Activated CD4-positive, CD25-positive, alpha-beta regulatory T cell (primary cell): ENCODE measurements at regions not wholly inside any gene's neighbourhood (a gene's known extent, or its start where the extent isn't known, plus 50 kb on each side); places are given as distances from the start of the nearest gene placed in this dataset.
"Not testable (repeated sequence)": the region's sequence is repeated elsewhere in the genome, so short reads cannot be mapped to it uniquely, and the experiment has no call there.

ENCODE experiments used
- DNase-seq, 4 experiments: peaks; one replicate each; lab custom pipeline; 2025; lab: John Stamatoyannopoulos, UW

DNA sequence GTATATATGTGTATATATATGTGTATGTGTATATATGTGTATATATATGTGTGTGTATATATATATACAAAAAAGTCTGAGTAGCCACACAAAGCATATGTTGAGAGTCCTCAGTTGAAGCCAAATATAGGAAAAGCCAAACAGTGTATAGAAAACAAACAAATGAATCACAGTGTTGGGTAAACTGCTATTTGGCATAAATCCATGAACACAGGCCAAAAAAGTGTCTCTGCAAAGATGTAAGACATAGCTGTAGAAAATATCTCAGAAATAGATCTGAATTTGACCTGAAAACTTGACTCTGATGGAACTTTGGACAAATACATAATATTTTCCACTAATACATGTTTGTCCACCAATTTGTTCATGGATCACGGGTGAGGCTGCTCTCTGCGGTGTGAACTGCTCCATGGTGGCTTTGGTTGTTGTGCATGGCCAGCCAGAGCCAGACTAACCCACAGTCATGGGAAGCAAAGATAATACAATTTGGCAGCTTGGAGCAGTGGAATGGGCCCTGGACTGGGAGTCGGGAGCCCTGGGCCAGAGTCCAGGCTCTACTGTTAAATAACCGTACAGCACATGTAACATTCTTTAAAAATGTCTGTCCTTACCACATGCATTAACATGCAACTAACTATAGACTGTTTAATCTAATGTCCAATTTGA is 76.9 kb upstream of the EED start:
- DNase-seq, result no peak

DNA sequence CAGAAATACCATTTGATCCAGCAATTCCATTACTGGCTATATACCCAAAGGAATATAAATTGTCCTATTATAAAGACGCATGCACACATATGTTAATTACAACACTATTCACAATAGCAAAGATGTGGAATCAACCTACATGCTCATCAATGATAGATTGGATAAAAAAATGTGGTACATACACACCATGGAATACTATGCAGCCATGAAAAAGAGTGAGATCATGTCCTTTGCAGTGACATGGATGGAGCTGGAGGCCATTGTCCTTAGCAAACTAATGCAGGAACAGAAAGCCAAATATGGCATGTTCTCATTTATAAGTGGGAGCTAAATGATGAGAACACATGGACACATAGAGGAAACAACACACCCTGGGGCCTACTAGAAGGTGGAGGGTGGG is 78.3 kb upstream of the EED start:
- DNase-seq, result not testable (repeated sequence)

DNA sequence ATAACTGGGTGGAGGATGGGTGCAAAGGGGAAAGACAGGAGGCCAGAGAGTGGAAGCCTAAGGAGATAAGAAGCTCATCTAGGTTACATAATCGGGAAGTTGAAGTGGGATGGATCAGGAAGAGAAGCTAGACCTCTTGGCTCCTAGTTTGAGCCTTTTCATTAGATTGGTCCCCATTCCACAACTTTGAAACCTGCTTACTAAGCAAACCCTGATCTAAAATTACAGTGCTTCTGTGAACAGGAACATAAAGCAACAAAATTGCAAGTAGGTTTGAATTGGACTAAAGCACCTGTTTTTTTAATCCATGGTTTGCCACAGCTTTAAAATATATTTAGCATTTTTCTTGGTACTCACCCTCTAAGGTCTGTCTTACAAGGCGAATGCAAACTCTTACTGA is 80.4 kb upstream of the EED start:
- DNase-seq, result no peak

DNA sequence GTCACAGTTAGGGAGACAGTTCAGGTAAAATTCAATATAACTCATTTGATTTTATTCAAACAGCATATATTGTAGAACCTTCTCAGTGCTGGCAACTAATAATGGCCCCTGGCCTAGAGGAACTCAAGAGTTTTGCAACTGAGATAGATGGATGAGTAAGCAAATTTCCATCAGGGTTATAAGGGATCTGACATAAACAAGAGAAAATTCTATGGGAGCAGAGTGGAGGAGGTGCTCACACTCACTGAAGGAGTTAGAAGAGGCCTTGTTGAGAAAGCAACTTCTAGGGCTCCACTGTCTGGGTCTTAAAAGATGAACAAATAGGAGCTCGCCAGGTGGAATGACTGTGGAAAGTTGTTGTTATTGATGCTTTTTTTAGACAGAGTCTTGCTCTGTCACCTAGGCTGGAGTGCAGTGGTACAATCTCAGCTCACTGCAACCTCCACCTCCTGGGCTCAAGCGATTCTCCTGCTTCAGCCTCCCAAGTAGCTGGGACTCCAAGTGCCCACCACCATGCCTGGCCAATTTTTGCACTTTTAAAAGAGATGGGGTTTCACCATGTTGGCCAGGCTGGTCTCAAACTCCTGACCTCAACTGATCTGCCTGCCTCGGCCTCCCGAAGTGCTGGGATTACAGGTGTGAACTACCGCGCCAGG is 81.2 kb upstream of the EED start:
- DNase-seq, result not testable (repeated sequence)

DNA sequence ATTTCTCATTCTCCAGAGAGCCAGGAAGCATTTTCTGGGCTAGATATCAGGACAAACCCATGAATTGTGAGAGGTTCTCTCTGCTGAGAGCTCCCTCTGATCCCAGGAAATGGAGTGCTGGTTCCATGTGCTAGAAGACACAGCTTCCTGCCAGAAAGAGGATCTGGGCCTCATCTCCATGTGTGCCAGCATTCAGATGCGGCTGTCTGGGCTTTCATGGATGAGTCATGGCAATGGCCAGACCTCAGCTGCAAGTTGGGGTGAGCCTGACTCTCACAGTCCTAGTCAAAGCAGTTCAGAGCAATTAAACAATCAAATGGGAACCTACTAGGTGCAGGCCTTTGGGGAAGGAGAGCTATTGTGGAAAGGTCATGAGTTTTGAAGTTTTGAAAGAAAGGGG is 82.3 kb upstream of the EED start:
- DNase-seq, result no peak

DNA sequence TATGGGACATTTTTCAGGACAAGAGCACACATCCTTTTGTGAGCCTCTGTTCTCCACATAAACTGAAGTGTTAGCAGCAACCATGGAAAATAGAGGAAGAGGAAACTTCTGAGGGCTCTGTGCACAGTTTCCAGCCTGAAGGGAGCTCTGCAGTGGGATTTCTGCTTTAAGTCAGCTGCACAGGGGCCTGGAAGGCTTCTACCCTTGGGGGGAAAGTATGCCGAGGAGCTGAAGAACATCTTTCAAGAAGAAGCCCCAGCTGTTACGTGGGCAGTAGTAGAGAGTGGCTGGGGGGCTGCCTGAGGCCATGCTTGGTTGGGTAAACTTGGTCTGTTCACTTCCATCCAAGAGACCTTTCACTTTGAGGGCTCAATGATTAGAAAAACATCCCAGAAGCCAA is 82.7 kb upstream of the EED start:
- DNase-seq, result no peak

DNA sequence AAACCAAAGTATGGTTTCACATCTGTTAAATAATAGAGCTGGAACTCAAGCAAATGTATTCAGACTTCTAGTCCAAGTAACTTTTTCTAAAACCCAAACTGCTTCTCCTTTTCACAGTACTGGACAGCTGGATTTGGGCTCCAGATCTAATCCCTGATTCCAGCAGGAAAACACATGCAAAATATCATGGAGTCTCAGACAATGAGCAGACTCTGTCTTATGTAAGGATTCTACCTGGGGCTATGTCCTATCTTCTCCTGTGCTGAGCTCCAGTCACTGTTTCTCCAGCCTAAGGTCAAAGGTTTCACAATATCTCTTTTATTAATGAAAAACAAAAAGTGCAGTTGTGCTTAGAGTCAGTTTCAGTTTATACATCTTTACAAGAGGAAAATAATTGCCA is 83.2 kb upstream of the EED start:
- DNase-seq, result no peak

DNA sequence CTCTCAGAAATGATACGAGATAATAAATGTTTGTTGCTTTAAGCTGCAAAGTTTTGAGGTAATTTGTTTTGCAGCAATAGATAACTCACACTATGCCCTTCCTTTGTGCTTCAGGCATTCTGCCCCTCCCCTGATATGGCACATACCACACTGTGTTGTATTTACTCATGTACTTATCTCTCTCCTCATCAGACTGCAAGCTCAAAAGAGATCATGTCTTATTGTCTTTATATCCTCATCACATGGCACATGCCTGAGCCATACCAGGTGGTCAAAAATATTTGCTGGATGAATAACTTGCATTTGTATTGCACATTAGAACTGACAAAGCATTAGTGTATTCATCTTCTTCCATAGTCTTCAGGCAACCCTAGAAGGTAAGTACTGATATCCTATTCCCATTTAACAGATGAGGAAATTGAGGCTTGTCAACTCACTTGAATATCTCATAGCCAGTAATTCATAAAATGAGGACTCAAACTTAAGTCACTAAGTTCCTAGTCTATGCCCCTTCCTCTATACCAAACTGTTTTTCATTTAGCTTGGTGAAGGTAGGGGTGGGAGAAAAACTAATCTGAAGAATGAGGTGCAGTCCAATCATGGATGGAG is 83.9 kb upstream of the EED start:
- DNase-seq, result no peak

DNA sequence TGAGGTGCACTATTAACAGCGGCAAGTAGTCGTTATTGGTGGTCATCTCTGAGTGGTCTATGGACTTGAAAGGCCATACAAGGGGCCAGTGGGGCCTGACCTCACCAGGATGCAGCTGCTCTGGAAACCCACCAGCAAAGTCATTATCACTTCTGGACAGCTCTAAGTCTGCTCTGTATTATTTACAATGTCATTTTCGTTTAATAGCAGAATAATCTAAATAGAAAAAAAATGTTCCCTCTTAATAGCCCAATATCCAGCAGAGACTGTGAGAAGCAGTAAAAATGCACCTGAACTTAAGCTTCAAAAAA is 85.0 kb upstream of the EED start:
- DNase-seq, result no peak

DNA sequence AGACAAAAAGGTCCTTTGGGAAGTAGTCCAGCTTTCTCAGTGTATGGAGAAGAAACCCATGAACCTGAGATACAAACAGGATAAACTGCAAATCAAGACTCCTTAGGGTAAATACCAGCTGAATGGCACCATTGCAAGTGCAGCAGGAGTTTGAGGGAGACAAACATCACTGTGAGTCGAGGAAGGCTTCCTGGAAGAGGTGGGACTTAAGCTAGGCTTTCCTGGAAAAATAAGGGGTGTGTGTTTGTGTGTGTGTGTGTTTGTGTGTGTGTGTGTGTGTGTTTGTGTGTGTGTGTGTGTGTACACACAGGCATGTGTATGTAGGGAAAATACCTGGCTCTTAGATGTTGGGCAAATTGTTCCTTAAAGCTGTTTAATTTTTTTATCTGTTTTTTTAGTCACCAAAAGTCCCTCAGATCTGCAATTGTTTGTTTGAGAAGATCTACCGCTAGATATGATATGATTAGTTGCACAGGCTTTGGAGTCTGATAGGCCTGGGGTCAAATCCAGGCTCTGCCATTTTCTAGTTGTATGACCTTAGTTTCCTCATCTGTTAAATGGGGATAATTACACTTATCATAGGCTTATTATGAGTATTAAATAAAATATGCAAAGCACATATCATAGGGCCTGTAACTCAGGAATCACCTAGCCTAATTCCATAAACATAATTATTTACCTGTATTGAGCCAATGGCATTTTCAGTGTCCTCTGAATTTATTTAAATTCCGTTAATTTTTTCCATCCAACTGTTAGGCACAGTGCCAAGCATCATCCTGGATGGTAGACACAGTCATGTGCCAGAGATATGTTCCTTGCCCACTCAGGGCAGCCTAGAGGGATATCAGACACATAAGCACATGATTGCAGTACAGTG is 85.6 kb upstream of the EED start:
- DNase-seq, result no peak

DNA sequence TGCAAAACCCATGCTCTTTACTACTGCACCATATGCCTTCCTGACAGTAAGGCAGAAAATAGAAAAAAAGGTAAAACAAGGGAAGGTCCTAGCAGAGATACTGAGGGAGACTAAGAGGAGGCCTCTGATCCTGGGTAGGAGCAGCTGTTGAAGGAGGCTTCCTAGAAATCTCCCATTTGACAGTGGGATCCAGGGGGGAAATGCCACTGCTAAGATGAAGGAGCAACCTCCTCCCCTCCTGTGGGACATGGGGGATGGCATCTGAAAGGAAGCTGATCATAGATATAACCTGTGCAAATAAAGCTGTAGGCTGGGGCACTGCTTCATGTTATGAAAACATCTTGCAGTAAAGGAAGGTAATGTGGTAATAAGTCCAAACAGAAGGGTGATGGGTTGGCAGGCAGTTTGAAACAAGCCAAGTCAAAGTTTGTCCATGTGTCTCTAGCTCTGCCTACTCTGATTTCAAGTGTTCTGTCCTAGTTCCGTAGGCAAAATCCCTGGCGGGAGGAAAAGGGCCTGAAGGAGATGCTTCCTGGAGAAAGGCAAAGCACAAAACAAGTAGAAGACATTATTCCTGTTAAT is 86.7 kb upstream of the EED start:
- no peak for DNase-seq

DNA sequence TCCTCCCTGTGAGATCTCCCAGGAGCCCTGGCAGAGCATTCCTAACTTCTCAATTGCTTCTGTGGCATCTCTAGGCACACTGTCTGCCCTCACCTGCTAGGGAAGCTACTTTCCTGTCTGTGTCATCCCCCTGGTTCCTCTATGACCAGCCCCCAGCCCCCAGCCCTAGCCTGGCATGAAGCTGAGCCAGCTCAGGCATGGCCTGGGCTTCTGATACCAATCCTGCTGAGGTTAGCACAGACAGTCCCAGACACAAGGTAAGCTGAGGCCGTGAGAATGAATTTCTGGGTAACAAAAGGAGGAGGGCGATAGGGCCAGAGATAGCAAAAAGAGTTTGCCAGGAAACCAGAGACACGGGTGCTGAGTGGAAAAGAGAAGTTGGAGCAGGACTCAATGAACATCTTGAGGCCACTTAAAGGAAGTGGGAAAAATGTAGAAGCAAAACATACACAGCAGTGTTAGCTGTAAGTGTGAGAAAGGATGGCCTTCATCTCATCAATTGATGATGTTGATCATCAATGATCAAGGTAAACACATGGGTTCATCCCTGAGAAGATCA is 87.6 kb upstream of the PICALM start:
- DNase-seq, result no peak

DNA sequence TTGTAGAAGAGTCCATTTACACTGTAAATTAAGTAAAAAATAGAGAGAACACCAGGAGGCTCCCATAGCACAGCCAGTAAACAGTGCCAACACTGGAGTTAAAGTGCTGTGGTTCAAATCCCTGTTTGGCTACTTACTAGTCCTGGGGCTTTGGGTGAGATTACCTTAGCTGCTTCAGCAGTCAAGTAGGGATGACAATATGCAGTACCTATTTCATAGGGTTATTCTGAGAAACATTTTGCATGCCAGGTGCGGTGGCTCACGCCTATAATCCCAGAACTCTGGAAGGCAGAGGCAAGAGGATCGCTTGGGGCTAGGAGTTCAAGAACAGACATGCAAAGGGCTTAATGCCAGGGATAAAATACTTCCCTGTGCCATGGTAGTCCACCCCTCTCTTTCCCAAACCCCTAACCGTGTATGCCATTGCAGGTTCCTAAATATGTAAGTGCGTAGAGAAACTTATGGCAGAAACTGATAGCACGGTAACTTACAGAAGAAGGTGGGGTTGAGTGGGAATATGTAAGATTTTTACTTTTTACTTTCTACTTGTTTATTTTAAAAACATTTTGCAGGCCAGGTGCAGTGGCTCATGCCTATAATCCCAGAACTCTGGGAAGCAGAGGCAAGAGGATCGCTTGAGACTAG is 86.4 kb upstream of the PICALM start:
- DNase-seq, result no peak

DNA sequence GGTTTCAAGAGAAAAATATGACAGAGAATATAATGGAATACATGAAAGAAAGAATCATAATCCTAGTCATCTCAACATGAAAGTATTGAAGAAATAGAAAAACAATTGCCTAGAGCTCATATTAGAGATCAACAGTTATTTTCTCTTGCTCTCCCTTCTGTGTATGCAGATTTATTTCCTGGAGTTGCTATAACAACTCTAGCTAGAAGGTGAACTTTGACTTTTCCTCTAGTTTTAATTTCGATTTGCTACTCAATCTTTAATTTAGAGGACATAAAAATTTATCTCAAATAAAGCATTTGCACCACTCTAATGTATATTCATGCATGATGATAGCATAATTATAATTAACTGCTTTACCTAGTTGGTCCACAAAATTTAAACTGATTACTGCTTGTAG is 84.6 kb upstream of the PICALM start:
- no peak for DNase-seq

DNA sequence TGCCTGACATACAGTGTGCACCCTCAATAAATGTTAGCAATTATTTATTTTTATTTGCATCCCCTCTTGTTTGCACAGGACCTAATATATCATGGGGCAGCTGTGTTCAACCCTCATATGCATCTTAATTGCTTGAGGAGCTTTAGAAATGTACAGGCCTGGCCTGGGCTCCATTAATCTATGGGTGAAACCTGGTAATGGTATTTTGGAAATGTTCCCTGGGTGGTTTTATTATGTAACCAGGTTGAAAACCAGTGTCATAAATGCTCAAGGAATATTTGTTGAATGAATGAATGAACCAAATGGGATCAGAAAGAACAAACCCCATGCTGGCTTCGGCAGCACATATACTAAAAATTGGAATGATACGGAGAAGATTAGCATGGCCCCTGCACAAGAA is 84.0 kb upstream of the PICALM start:
- no peak for DNase-seq

DNA sequence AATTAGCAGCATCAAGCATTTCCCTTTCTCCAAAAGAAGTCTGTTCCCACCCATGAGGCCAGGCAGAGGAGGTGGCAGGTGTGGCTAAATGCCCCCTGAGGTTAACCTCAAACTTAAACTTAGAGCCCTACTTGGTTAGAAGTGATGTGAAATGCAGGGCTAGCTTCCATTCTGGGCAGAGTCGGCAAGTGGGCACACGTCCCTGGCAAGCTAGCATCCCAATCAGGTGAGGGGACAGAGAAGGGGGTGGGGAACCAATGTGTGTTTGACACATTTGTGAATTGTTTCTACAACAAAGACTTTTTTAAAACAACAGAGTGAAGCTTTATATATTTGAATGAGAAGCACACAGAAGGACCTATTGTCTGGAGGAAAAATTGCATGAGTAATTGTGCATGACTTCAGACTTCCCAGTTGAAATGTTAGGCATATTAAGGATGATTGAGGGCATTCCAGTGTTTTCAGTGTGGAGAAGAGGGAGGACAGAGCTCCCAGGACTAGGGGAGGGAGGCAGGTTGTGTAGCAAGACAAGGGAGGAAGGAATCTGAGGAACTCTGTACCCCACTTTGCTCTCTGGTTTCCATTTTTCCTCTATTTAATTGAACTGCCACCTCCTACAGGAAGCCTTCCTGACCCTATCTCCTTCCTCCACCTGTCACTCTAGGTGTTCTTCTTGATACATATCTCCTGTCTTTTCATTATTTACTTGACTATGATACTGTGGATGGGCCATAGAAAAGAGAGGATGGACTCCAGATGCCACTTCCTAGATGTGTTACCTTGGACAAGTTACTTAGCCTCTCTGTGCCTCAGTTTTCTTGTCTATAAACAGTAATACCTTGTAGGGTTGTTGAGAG is 83.3 kb upstream of the PICALM start:
- no peak for DNase-seq

DNA sequence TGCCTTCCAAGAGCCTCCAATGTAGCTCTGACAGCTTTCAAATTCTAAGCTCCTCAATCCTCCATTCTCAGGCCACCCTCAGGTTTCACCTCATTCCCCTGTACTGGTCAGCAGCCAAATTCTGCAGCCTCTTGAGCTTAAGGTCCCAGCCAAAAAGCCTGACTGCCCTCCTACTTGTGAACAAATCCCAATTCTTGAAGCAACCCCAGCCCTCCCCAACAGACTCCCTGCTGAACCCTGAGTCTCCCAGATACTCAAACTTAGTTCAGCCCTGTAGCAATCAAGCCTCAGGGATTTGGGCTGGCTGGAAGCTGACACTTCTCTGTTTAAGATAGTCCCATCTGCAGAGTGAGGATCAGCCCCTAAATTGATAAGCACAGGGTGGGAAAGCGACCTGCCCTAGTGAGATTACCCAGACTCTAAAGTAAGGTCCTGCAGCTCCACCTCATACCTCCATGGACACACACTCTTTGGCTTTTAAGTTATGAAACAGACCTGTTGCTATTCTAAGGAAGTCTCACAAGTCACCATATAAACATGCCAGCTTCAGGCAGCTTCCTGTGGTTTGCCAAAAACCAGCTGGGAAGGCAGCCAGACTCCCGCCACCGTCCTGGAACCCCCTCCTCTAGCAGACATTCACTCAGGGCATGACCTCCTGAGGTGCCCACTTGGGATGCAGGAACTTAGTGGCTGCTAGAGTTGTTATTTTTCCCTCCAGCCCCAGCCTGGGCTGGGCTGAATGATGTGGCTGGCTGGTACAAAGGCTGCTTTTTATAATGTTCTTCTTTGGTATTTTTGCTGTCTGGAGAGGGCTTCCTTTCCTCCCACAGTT is 82.5 kb upstream of the PICALM start:
- no peak for DNase-seq

DNA sequence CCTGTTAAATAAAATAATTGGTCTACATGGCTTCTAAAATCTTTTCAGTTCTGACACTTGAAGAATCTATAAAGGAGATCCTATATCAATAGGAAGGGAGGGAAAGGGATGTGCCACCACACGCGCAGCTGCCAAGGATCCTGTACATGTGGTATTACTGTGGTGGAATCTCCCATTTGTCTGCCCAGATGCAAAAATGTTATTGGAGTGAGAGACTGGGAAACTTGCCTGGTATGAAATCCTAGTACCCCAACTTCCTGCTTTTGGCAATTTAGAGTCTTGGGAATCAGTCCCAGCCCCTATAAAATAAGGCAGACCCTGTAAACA is 81.9 kb upstream of the PICALM start:
- DNase-seq, result no peak

DNA sequence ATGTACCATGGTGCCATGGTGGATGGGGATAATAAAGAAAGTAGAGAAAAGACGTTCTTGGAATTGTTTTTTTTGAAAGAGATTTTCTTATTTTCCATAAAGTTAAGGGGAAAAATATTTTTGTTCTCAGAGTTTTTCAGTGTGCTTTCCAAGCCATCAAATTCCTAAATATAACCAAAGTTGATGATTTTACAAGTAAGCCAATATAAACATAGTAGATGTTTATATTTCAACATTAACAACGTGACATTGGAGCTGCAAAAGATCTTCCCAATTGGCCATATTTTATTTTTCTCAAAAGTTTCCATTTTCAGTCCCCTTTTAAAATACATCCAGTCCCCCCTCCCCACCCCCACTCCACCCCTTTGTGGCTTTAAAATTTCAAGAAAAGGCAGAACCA is 80.9 kb upstream of the PICALM start:
- DNase-seq, result no peak

DNA sequence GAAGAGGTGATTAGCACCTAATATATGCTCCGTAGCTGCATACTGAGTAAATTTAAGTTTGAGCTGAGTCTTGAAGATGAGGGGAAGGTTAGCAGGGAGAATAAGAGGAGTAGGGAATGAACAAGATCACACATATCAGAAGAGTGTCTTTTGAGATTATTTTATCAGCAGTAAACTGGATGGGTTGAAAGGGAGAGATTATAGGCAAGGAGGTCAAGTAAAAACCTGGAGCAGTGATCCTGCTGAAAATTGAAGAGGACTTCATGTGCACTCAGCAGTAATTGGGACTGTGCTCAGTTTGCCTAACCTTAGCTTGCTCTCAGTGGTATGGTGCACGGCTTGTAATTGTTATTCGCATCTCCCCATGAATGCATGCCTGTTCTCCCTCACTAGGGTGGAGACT is 79.5 kb upstream of the PICALM start:
- no peak for DNase-seq
